T-cell (primary cell): ENCODE measurements at regions not wholly inside any gene's neighbourhood (a gene's known extent, or its start where the extent isn't known, plus 50 kb on each side); places are given as distances from the start of the nearest gene placed in this dataset.
"Not testable (repeated sequence)": the region's sequence is repeated elsewhere in the genome, so short reads cannot be mapped to it uniquely, and the experiment has no call there.

Experiments used
- ATAC-seq, 4 experiments: fragments of 200-7000 bp in 3 of 4; fragments of 150-1000 bp in 1 of 4; cut with Tn5 transposase; replicated peaks in 1 of 4; 1 replicate in 3 of 4; 2 replicates in 1 of 4; pipeline ENCODE4 v1.10.0; 2021; ENCODE audit warnings: moderate library complexity in 3 of 4, mild to moderate bottlenecking in 2 of 4, moderate number of reproducible peaks in 1 of 4
- CTCF ChIA-PET, 2 donors: fragments of 300-600 bp; sonication (Branson Sonifier 250); formaldehyde crosslinking; loops; one replicate each; lab custom pipeline; 2022; ENCODE audit warnings: antibody characterized with exemption in 2 of 2; lab: Charles Lee
- POLR2A ChIA-PET, 2 donors: fragments of 300-600 bp; sonication (Branson Sonifier 250); formaldehyde crosslinking; loops; one replicate each; lab custom pipeline; 2022; ENCODE audit warnings: antibody characterized with exemption in 2 of 2; lab: Charles Lee
- DNase-seq, 35 experiments: peaks; one replicate each; pipeline versions ENCODE4 v3.0.0 to v3.0.0-alpha.2; 2013 to 2023
- H3K27ac ChIP-seq: one replicate; pipeline ENCODE4 v1.5.1; 2013; ENCODE audit warnings: low read length
- H3K27me3 ChIP-seq, 2 experiments: replicated peaks in 1 of 2; 1 replicate in 1 of 2; 2 replicates in 1 of 2; pipeline versions ENCODE4 v1.6.1 to v1.7.0; 2013; ENCODE audit warnings: low read length in 1 of 2, mixed read lengths in 1 of 2; ENCODE audit not compliant: control insufficient read depth in 2 of 2, insufficient read depth in 2 of 2; ENCODE audit errors: extremely low read depth in 1 of 2
- H3K36me3 ChIP-seq, 2 donors: 1 replicate in 1 of 2; 2 replicates in 1 of 2; pipeline versions ENCODE4 v1.6.1 to v1.7.0; 2013; ENCODE audit warnings: low read length in 1 of 2; ENCODE audit not compliant: control insufficient read depth in 2 of 2, insufficient read depth in 1 of 2; ENCODE audit errors: extremely low read depth in 1 of 2
- H3K4me1 ChIP-seq, 2 experiments: 1 replicate in 1 of 2; 2 replicates in 1 of 2; pipeline versions ENCODE4 v1.6.1 to v1.7.0; 2013; ENCODE audit warnings: low read length in 2 of 2, mixed read lengths in 1 of 2; ENCODE audit not compliant: insufficient read depth in 2 of 2, control insufficient read depth in 1 of 2; ENCODE audit errors: extremely low read depth in 1 of 2
- H3K4me3 ChIP-seq, 2 donors: 1 replicate in 1 of 2; 2 replicates in 1 of 2; pipeline versions ENCODE4 v1.5.1 to v1.7.0; 2013; ENCODE audit warnings: mild to moderate bottlenecking in 2 of 2, low read length in 1 of 2, moderate library complexity in 1 of 2; ENCODE audit not compliant: control insufficient read depth in 1 of 2; ENCODE audit errors: extremely low read depth in 1 of 2
- H3K9me3 ChIP-seq: 2 replicates; pipeline ENCODE4 v1.7.0; 2013
- H3K27ac Mint-ChIP-seq, 2 donors: one replicate each; pipeline ENCODE4 v1.8.0; 2020 to 2021; ENCODE audit warnings: mild to moderate bottlenecking in 2 of 2, mixed read lengths in 2 of 2
- H3K27me3 Mint-ChIP-seq, 2 donors: one replicate each; pipeline ENCODE4 v1.8.0; 2021 to 2022; ENCODE audit warnings: mixed read lengths in 2 of 2
- H3K36me3 Mint-ChIP-seq: one replicate; pipeline ENCODE4 v1.8.0; 2021; ENCODE audit warnings: mixed read lengths
- H3K4me1 Mint-ChIP-seq, 3 donors: one replicate each; pipeline ENCODE4 v1.8.0; 2020 to 2022; ENCODE audit warnings: mixed read lengths in 3 of 3, mild to moderate bottlenecking in 1 of 3
- H3K4me3 Mint-ChIP-seq, 3 donors: one replicate each; pipeline ENCODE4 v1.8.0; 2020 to 2022; ENCODE audit warnings: mild to moderate bottlenecking in 3 of 3, mixed read lengths in 3 of 3, moderate library complexity in 3 of 3
- H3K9me3 Mint-ChIP-seq, 3 donors: one replicate each; pipeline ENCODE4 v1.8.0; 2020 to 2022; ENCODE audit warnings: mixed read lengths in 3 of 3
- WGBS: methylation state at CpG from one replicate; pipeline ENCODE4 v1.1.5; 2013; ENCODE audit warnings: missing lambda C conversion rate; ENCODE audit not compliant: insufficient coverage; 5-methylcytosine and 5-hydroxymethylcytosine counted together

- H3K36me3 Mint-ChIP-seq, H3K4me3 ChIP-seq, H3K4me3 Mint-ChIP-seq, DNase-seq, H3K27ac Mint-ChIP-seq, H3K27me3 Mint-ChIP-seq, H3K27ac ChIP-seq, H3K27me3 ChIP-seq, POLR2A ChIA-PET, H3K4me1 ChIP-seq, H3K4me1 Mint-ChIP-seq, H3K9me3 Mint-ChIP-seq, H3K36me3 ChIP-seq, ATAC-seq, H3K9me3 ChIP-seq, CTCF ChIA-PET: not testable (repeated sequence)
- WGBS: no CpG with 5 or more reads among the region's 5 CpGs
These were observed 111.9 kb upstream of the RRN3 start for GRCh38 chr16:15205939-15206338.

GRCh38 chr16:15204571-15204970 lies 110.5 kb upstream of the RRN3 start:
- H3K4me1 ChIP-seq, DNase-seq, H3K4me3 ChIP-seq, H3K4me3 Mint-ChIP-seq, H3K27me3 Mint-ChIP-seq, H3K9me3 ChIP-seq, H3K27me3 ChIP-seq, H3K36me3 ChIP-seq, H3K4me1 Mint-ChIP-seq, CTCF ChIA-PET, H3K9me3 Mint-ChIP-seq, H3K27ac Mint-ChIP-seq, H3K36me3 Mint-ChIP-seq, H3K27ac ChIP-seq, POLR2A ChIA-PET, ATAC-seq: not testable (repeated sequence)
- no CpG with 5 or more reads among the region's 5 CpGs for WGBS

DNA sequence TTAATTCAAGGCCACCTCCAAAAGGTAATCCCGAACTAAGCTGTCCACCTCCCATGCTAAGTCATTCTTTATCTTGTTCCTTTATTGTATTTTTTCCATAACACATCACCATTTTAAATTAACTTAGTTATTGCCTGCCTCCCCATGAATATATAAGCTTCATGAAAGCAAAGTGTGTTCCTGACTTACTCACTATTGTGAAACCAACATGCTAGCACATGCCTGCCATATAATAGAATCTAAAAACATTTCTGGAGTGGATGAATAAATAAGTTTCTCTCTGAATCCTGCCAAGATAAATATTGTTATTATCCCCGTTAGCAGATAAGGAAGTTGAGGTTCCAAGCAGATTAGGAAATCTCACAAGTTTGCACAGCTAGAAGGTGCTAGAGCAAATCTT lies 98.7 kb upstream of the RRN3 start:
- H3K36me3 ChIP-seq, H3K4me1 ChIP-seq, H3K4me3 Mint-ChIP-seq, H3K27me3 Mint-ChIP-seq, CTCF ChIA-PET, POLR2A ChIA-PET, H3K9me3 Mint-ChIP-seq, H3K4me3 ChIP-seq, H3K27ac Mint-ChIP-seq, ATAC-seq, H3K36me3 Mint-ChIP-seq, H3K4me1 Mint-ChIP-seq, H3K9me3 ChIP-seq, H3K27me3 ChIP-seq, DNase-seq, H3K27ac ChIP-seq: not testable (repeated sequence)
- no CpG with 5 or more reads among the region's 2 CpGs for WGBS

GRCh38 chr16:15192197-15192596 lies 98.1 kb upstream of the RRN3 start:
- ATAC-seq, H3K4me3 Mint-ChIP-seq, H3K4me1 Mint-ChIP-seq, H3K36me3 Mint-ChIP-seq, H3K27ac Mint-ChIP-seq, H3K36me3 ChIP-seq, CTCF ChIA-PET, DNase-seq, H3K27me3 Mint-ChIP-seq, H3K4me3 ChIP-seq, POLR2A ChIA-PET, H3K27ac ChIP-seq, H3K27me3 ChIP-seq, H3K9me3 ChIP-seq, H3K9me3 Mint-ChIP-seq, H3K4me1 ChIP-seq: not testable (repeated sequence)
- no CpG with 5 or more reads among the region's 2 CpGs for WGBS

DNA sequence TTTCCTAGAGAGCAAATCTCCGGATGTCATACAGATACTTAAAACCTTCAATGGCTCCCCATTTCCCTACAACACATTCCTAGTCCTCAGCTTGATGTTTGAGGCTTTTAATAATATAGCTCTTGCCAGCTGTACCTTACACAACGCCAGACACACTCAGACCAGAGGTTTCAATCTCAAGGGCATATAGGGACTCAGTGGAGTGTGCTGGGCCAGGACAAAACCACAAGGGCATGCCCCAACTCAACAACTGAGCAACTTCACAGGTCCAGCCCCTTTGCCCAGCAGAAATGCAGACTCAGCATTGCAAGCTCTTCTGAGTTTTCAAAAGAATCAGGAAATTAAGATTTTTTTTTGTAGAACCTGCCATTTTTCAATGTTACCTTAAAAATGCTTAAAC lies 95.4 kb upstream of the RRN3 start:
- H3K4me3 Mint-ChIP-seq, H3K36me3 ChIP-seq, H3K4me1 Mint-ChIP-seq, POLR2A ChIA-PET, H3K36me3 Mint-ChIP-seq, CTCF ChIA-PET, H3K9me3 Mint-ChIP-seq, H3K4me3 ChIP-seq, H3K9me3 ChIP-seq, H3K27ac Mint-ChIP-seq, H3K4me1 ChIP-seq, DNase-seq, ATAC-seq, H3K27ac ChIP-seq, H3K27me3 Mint-ChIP-seq, H3K27me3 ChIP-seq: not testable (repeated sequence)
- WGBS: no CpG with 5 or more reads among the region's 2 CpGs
